Body of pancreas (tissue), 4 donors: ENCODE measurements at regions not wholly inside any gene's neighbourhood (a gene's known extent, or its start where the extent isn't known, plus 50 kb on each side); places are given as distances from the start of the nearest gene placed in this dataset.

Source experiments
- ATAC-seq: fragments of 150-250 bp; one replicate; pipeline ENCODE4 v1.9.1; 2016
- DNase-seq, 4 donors: peaks; one replicate each; pipeline ENCODE4 v3.0.0-alpha.2; 2019
- H3K27ac ChIP-seq, 4 donors: fragments of 200-600 bp; sonication (generic); 1 replicate in 3 of 4; 2 replicates in 1 of 4; pipeline versions ENCODE4 v1.5.1 to v1.6.1; 2016 to 2019; ENCODE audit warnings: mild to moderate bottlenecking in 1 of 4, mixed read lengths in 1 of 4, moderate library complexity in 1 of 4
- H3K27me3 ChIP-seq, 2 donors: fragments of 200-600 bp; sonication (generic); one replicate each; pipeline ENCODE4 v1.6.0; 2016; ENCODE audit warnings: mild to moderate bottlenecking in 1 of 2
- H3K36me3 ChIP-seq, 2 donors: fragments of 200-600 bp; sonication (generic); replicated peaks in 1 of 2; 2 replicates each; pipeline ENCODE4 v1.5.1; 2016; ENCODE audit warnings: low read depth in 2 of 2; ENCODE audit not compliant: insufficient read depth in 1 of 2
- H3K4me1 ChIP-seq: fragments of 200-600 bp; sonication (generic); one replicate; pipeline ENCODE4 v1.6.0; 2016
- H3K4me3 ChIP-seq, 2 donors: fragments of 200-600 bp; sonication (generic); 1 replicate in 1 of 2; 2 replicates in 1 of 2; pipeline ENCODE4 v1.5.1; 2016 to 2019
- H3K9me3 ChIP-seq, 3 donors: fragments of 200-600 bp; sonication (generic); 1 replicate in 2 of 3; 2 replicates in 1 of 3; pipeline ENCODE4 v1.5.1; 2016
- CTCF ChIP-seq, 7 experiments: fragments of 450-650 bp in 4 of 7; fragments of 200-600 bp in 3 of 7; sonication (generic) in 3 of 7; IDR thresholded peaks; one replicate each; pipeline ENCODE4 v1.5.1; 2016 to 2019; ENCODE audit warnings: antibody characterized with exemption in 7 of 7
- POLR2A ChIP-seq, 3 donors: fragments of 450-650 bp; IDR thresholded peaks; one replicate each; pipeline ENCODE4 v1.6.1; 2016; ENCODE audit warnings: antibody characterized with exemption in 3 of 3, mild to moderate bottlenecking in 2 of 3
- WGBS, 2 donors: methylation state at CpG; one replicate each; pipeline ENCODE4 v1.1.5; 2017; 5-methylcytosine and 5-hydroxymethylcytosine counted together
- intact Hi-C: fragments of 100-400 bp; cut with DNase I; formaldehyde crosslinking; loops from one replicate; pipeline ENCODE4 v1.15.1; 2023

- no peaks in the 10 kb centered on the region for H3K27me3 ChIP-seq
- no peaks in the 10 kb centered on the region for H3K36me3 ChIP-seq
- TF ChIP-seq POLR2A (IDR thresholded peaks at IDR 0.05) (no peak), CTCF (IDR thresholded peaks at IDR 0.05) (no peak)
- H3K27ac ChIP-seq: no peak overlapping the region
- DNase-seq (no peak), ATAC-seq (peak; percentile 56)
- intact Hi-C loops: no loop called here
- H3K4me1 ChIP-seq: peaks cover 5% of the 10 kb centered on the region
- no peaks in the 10 kb centered on the region for H3K9me3 ChIP-seq
- no peak overlapping the region for H3K4me3 ChIP-seq
- WGBS, 2 donors: 20 to 23% methylated on average over 1 of the region's 1 CpG
Measured at GRCh38 chr12:87323369-87323768, 705.8 kb downstream of the C12orf50 start.

GRCh38 chr12:87320724-87321123 is 708.5 kb downstream of the C12orf50 start:
- peaks cover 5% of the 10 kb centered on the region for H3K4me1 ChIP-seq
- intact Hi-C loops: no loop called here
- H3K9me3 ChIP-seq: no peaks in the 10 kb centered on the region
- no peaks in the 10 kb centered on the region for H3K36me3 ChIP-seq
- no peak overlapping the region for H3K27ac ChIP-seq
- no peaks in the 10 kb centered on the region for H3K27me3 ChIP-seq
- DNase-seq (no peak), ATAC-seq (no peak)
- TF ChIP-seq POLR2A (IDR thresholded peaks at IDR 0.05) (no peak), CTCF (IDR thresholded peaks at IDR 0.05) (no peak)
- no peak overlapping the region for H3K4me3 ChIP-seq

GRCh38 chr12:87317302-87317701 is 711.9 kb downstream of the C12orf50 start:
- Histone ChIP-seq H3K4me1 (no peaks in the 10 kb centered on the region), H3K4me3 (no peak overlapping the region), H3K27ac (no peak overlapping the region), H3K27me3 (no peaks in the 10 kb centered on the region), H3K36me3 (no peaks in the 10 kb centered on the region), H3K9me3 (no peaks in the 10 kb centered on the region)
- 83 to 91% methylated on average over 4 of the region's 4 CpGs for WGBS, 2 donors
- intact Hi-C loops: no loop called here
- ATAC-seq (no peak), DNase-seq (no peak)
- TF ChIP-seq POLR2A (IDR thresholded peaks at IDR 0.05) (no peak), CTCF (IDR thresholded peaks at IDR 0.05) (no peak)

GRCh38 chr12:87311206-87311605 is 718.0 kb downstream of the C12orf50 start:
- Histone ChIP-seq H3K4me1 (no peaks in the 10 kb centered on the region), H3K4me3 (no peak overlapping the region), H3K9me3 (no peaks in the 10 kb centered on the region), H3K27ac (no peak overlapping the region), H3K36me3 (no peaks in the 10 kb centered on the region), H3K27me3 (no peaks in the 10 kb centered on the region)
- WGBS, 2 donors: 70 to 77% methylated on average over 1 of the region's 1 CpG
- DNase-seq (no peak), ATAC-seq (no peak)
- TF ChIP-seq POLR2A (IDR thresholded peaks at IDR 0.05): no peak
- no peak for TF ChIP-seq CTCF (IDR thresholded peaks at IDR 0.05)
- intact Hi-C loops: no loop called here

- DNase-seq (no peak), ATAC-seq (no peak)
- no peaks in the 10 kb centered on the region for H3K4me1 ChIP-seq
- TF ChIP-seq CTCF (IDR thresholded peaks at IDR 0.05) (no peak), POLR2A (IDR thresholded peaks at IDR 0.05) (no peak)
- intact Hi-C loops: no loop called here
- H3K9me3 ChIP-seq: no peaks in the 10 kb centered on the region
- WGBS, 2 donors: 64 to 89% methylated on average over 1 of the region's 1 CpG
- H3K4me3 ChIP-seq: no peak overlapping the region
- H3K27me3 ChIP-seq: no peaks in the 10 kb centered on the region
- no peaks in the 10 kb centered on the region for H3K36me3 ChIP-seq
- H3K27ac ChIP-seq: no peak overlapping the region
Measured at GRCh38 chr12:87310126-87310525, 719.1 kb downstream of the C12orf50 start.
